Stomach (tissue), 8 donors: ENCODE measurements at regions not wholly inside any gene's neighbourhood (a gene's known extent, or its start where the extent isn't known, plus 50 kb on each side); places are given as distances from the start of the nearest gene placed in this dataset.

Experiments used
- DNase-seq, 2 donors: peaks; one replicate each; pipeline versions ENCODE4 v3.0.0 to v3.0.0-alpha.2; 2013 to 2019
- H3K27ac ChIP-seq, 5 donors: fragments of 200-600 bp in 4 of 5; sonication (generic) in 4 of 5; one replicate each; pipeline ENCODE4 v1.5.1; 2013 to 2019; ENCODE audit warnings: mild to moderate bottlenecking in 1 of 5, moderate library complexity in 1 of 5
- H3K27me3 ChIP-seq, 3 donors: fragments of 200-600 bp; sonication (generic); one replicate each; pipeline ENCODE4 v1.5.1; 2017 to 2019; ENCODE audit warnings: mixed run types in 1 of 3
- H3K36me3 ChIP-seq, 4 donors: fragments of 200-600 bp; sonication (generic); 1 replicate in 3 of 4; 2 replicates in 1 of 4; pipeline ENCODE4 v1.5.1; 2016 to 2019
- H3K4me1 ChIP-seq, 4 donors: fragments of 200-600 bp; sonication (generic); one replicate each; pipeline ENCODE4 v1.5.1; 2016 to 2019
- H3K4me3 ChIP-seq, 4 donors: fragments of 200-600 bp; sonication (generic) in 3 of 4; one replicate each; pipeline ENCODE4 v1.5.1; 2016 to 2019; ENCODE audit warnings: mild to moderate bottlenecking in 1 of 4
- H3K9me3 ChIP-seq, 4 donors: fragments of 200-600 bp; sonication (generic); one replicate each; pipeline ENCODE4 v1.5.1; 2016 to 2019
- EP300 ChIP-seq: sonication (generic); formaldehyde crosslinking; IDR thresholded peaks from one replicate; pipeline ENCODE4 v1.6.1; 2017; ENCODE audit warnings: antibody characterized with exemption
- POLR2A ChIP-seq, 4 donors: fragments of 450-650 bp; IDR thresholded peaks; one replicate each; pipeline ENCODE4 v1.6.1; 2016; ENCODE audit warnings: antibody characterized with exemption in 4 of 4, control low read depth in 2 of 4, mild to moderate bottlenecking in 1 of 4, moderate library complexity in 1 of 4
- POLR2AphosphoS5 ChIP-seq, 3 donors: sonication (generic); formaldehyde crosslinking; IDR thresholded peaks; one replicate each; pipeline ENCODE4 v1.6.1; 2016; ENCODE audit warnings: antibody characterized with exemption in 3 of 3
- WGBS, 5 donors: extraction: QIAGEN DNeasy Blood & Tissue Kit in 3 of 5; methylation state at CpG; one replicate each; pipeline versions ENCODE4 v1.1.5 to v1.1.7; 2013 to 2018; 5-methylcytosine and 5-hydroxymethylcytosine counted together
- intact Hi-C: fragments of 100-400 bp; cut with DNase I; formaldehyde crosslinking; loops from one replicate; pipeline ENCODE4 v1.15.1; 2023; ENCODE audit warnings: low total_unique reads
- TF ChIP-seq, protein P1 (sequence below), 7 experiments: fragments of 450-650 bp in 4 of 7; fragments of 200-600 bp in 3 of 7; sonication (generic) in 3 of 7; IDR thresholded peaks; one replicate each; pipeline ENCODE4 v1.5.1; 2016 to 2019; ENCODE audit warnings: antibody characterized with exemption in 7 of 7, control low read depth in 2 of 7, mild to moderate bottlenecking in 1 of 7
- donor health status: healthy with polysubstance abuse.
- donor health status: Bipolar disorder and iron deficiency.
- donor health status: healthy.

DNA sequence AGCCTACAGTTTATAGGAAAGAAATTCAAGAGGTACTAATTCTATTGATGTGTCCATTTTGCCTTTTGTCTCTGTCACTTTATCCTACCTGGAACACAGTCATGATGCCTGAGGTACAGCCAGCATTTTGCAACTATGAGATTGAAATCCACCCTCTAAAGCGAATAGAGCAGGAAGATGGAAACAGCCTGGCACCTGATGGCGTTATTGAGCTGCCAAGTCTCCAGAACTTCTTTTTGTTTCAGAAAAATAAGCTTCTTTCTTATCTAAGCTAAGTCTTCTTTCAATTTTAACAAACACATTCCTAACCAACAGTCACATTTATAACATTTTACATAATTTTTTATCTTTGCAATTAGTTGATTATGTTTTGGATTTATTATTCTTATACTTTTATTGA is 182.1 kb downstream of the PAWR start:
- Histone ChIP-seq H3K4me3 (no peak overlapping the region), H3K4me1 (no peaks in the 10 kb centered on the region), H3K9me3 (peaks cover 0 to 7% (median 0%) of the 10 kb centered on the region in 4 donors), H3K27ac (no peak overlapping the region), H3K36me3 (no peaks in the 10 kb centered on the region), H3K27me3 (no peaks in the 10 kb centered on the region)
- WGBS, 5 donors = 70 to 86% (median 78%) methylated on average over 2 of the region's 2 CpGs
- no peak for DNase-seq
- no peak for TF ChIP-seq POLR2A (IDR thresholded peaks at IDR 0.05)
- no peak for TF ChIP-seq POLR2AphosphoS5 (IDR thresholded peaks at IDR 0.05)
- TF ChIP-seq EP300 = no peak
- TF ChIP-seq, protein P1, sequence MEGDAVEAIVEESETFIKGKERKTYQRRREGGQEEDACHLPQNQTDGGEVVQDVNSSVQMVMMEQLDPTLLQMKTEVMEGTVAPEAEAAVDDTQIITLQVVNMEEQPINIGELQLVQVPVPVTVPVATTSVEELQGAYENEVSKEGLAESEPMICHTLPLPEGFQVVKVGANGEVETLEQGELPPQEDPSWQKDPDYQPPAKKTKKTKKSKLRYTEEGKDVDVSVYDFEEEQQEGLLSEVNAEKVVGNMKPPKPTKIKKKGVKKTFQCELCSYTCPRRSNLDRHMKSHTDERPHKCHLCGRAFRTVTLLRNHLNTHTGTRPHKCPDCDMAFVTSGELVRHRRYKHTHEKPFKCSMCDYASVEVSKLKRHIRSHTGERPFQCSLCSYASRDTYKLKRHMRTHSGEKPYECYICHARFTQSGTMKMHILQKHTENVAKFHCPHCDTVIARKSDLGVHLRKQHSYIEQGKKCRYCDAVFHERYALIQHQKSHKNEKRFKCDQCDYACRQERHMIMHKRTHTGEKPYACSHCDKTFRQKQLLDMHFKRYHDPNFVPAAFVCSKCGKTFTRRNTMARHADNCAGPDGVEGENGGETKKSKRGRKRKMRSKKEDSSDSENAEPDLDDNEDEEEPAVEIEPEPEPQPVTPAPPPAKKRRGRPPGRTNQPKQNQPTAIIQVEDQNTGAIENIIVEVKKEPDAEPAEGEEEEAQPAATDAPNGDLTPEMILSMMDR (IDR thresholded peaks at IDR 0.05) = no peak
- intact Hi-C loops = no loop called here
